Cardiac fibroblast (primary cell): ENCODE measurements at regions not wholly inside any gene's neighbourhood (a gene's known extent, or its start where the extent isn't known, plus 50 kb on each side); places are given as distances from the start of the nearest gene placed in this dataset.

Experiments
- DNase-seq, 2 donors: peaks; one replicate each; pipeline versions ENCODE4 v3.0.0 to v3.0.0-alpha.2; 2010; ENCODE audit warnings: low read depth in 2 of 2
- H3K4me3 ChIP-seq, 2 donors: replicated peaks in 1 of 2; 1 replicate in 1 of 2; 2 replicates in 1 of 2; pipeline ENCODE4 v1.5.1; 2011; ENCODE audit warnings: low read depth in 2 of 2, low read length in 2 of 2, mild to moderate bottlenecking in 2 of 2, moderate library complexity in 1 of 2
- TF ChIP-seq, protein P1 (sequence below): IDR thresholded peaks from one replicate; pipeline ENCODE4 v1.5.1; 2011; ENCODE audit warnings: low read depth, mild to moderate bottlenecking, low read length, inconsistent platforms

DNA sequence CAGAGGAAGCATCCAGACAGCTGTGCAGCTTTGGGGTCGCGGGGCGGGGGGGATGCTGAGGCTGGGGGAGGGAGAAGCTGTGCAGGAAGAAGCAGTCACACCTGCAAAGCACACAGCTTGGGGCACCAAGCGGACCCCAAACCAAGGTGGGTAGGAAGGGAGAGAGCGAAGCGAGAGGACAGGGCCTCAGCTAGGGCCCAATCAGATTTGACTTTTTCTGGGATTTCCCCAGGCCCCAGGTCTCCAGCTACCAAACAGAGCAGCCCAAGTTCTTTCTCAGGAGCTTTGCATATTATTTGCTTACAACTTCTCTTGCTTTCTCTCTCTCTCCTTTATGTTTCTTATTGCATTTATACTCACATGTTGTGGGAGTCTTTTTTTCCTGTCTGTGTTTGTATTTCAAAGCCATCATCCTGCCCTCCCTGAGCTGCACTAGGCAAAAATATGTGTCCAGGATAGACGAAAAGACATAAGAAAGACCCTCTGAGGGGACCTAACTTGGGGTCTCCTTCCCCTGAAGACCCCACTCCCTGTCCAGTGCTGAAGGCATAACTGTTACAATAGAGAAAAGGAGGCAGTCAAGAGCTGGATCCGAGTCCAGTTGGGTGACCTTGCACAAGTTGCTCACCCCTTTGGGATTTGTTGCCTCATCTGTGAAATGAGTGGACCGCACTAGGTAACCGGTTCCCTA is 50.6 kb upstream of the SMNDC1 start:
- TF ChIP-seq, protein P1, sequence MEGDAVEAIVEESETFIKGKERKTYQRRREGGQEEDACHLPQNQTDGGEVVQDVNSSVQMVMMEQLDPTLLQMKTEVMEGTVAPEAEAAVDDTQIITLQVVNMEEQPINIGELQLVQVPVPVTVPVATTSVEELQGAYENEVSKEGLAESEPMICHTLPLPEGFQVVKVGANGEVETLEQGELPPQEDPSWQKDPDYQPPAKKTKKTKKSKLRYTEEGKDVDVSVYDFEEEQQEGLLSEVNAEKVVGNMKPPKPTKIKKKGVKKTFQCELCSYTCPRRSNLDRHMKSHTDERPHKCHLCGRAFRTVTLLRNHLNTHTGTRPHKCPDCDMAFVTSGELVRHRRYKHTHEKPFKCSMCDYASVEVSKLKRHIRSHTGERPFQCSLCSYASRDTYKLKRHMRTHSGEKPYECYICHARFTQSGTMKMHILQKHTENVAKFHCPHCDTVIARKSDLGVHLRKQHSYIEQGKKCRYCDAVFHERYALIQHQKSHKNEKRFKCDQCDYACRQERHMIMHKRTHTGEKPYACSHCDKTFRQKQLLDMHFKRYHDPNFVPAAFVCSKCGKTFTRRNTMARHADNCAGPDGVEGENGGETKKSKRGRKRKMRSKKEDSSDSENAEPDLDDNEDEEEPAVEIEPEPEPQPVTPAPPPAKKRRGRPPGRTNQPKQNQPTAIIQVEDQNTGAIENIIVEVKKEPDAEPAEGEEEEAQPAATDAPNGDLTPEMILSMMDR: no peak
- no peak for DNase-seq
- no peak overlapping the region for H3K4me3 ChIP-seq

- no peak overlapping the region for H3K4me3 ChIP-seq
- no peak for DNase-seq
- TF ChIP-seq, protein P1: no peak
These were observed 51.4 kb upstream of the SMNDC1 start for GRCh38 chr10:110355922-110356627.

- peak; percentile 66 to 90 for DNase-seq
- H3K4me3 ChIP-seq: no peak overlapping the region
- TF ChIP-seq, protein P1: no peak
These were observed 52.0 kb upstream of the SMNDC1 start for GRCh38 chr10:110356628-110357245.

DNA sequence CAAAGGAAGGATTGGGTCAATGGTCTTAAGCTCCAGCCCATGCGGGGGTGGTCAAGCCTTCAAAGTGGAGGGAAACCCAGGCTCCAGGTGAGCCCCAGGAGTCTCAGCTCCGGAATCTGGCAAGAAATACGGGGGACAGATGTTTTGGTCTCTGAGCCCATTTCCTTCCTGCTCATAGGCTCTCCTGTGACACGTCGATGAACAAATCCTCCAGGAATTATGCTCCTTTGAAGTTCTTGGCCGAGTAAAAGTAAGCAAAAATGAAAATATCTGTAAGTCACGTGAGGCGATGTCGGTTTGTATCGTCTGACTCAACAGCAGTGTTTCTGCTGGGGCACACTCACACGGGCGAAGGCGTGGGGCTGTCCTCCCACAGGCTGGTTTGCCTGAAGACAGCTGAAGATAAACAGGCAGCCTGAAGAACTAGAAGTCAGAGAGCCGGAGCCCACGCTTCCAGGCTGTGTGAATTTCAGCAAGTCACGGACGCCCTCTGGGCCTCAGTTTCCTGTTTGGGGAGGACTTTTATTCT is 52.6 kb upstream of the SMNDC1 start:
- peak; percentile 92 to 96 for DNase-seq
- H3K4me3 ChIP-seq: no peak overlapping the region
- TF ChIP-seq, protein P1: no peak

GRCh38 chr10:110357871-110358270 is 53.2 kb upstream of the SMNDC1 start:
- no peak overlapping the region for H3K4me3 ChIP-seq
- TF ChIP-seq, protein P1: no peak
- no peak for DNase-seq

GRCh38 chr10:110358278-110358677 is 53.6 kb upstream of the SMNDC1 start:
- TF ChIP-seq, protein P1: no peak
- no peak overlapping the region for H3K4me3 ChIP-seq
- DNase-seq: no peak
